ENCODE measurements at regions not wholly inside any gene's neighbourhood (a gene's known extent, or its start where the extent isn't known, plus 50 kb on each side); places are given as distances from the start of the nearest gene placed in this dataset.

GRCh38 chr22:49623176-49623575, 204.5 kb downstream of the BRD1 start:
- no peak for DNase-seq (ENCODE audit: low read depth in 3 of 3)

DNA sequence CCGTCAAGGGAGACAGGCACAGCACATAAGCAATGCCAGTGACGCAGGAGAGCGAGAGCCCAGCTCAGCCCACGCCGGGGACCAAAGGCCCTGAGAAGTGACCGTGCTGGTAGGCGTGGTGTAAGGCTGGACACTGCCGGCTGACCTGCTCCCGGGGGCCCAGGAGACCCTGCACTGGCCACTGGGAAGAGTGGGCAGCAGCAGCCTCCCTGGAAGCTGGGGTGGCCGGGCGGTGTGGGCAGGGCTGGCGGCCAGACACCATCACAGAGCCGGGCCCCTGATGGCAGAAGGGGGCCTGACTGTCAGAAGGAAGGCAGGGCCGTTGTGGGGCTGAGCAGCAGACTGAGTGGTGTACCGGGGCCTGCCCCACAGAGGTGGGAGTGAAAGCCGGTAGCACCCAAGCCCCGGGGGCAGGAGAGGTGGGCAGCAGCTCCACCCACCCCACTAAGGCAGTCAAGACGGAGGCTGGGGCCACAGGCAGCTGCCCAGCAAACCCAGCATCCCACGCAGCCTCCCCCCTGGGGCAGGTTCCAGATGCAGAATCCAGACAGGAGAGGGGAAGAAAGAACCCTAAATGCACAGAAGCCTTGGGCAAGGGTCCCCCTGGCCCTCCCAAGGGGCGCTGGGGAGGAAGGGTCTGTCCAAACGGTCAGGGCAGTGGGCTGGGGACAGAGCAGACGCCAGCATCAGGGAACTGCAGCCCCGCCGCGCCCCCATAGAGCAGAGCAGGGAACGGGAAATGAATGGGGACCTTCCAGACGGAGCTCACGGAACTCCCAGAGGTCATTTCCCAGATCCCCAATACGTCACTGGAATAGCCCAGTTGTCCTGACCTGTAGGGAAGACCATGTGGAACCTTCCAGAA, 205.2 kb downstream of the BRD1 start:
- no peak for DNase-seq (ENCODE audit: low read depth in 3 of 3)

DNA sequence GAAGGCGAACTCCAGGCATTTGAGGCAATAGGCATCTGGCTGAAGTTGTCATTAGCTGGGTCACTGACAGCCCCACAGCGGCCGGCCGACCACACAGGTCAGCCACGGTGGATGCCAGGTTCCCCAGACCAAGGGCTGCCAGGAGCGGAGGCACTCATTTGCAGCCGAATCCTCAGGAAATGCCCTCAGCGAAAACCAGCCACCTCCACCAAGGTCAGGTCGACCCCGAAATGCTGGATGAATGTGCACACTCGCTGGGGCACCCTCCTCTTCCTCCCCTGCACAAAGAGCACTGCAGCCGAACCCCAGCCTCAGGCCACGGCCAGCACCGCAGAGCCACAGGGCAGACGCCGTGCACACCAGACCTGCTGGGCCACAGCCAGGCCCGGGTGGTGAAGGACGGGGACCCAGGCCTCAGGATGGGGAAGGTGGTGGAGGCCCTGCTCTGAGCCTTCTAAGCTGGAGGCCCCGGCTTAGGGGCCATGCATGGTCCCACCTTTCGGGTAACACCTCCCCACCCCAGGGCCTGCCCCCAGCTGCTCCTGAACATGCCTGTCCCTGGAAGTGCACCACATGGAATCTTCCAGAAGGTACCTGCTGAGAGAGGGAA, 206.0 kb downstream of the BRD1 start:
- DNase-seq (ENCODE audit: low read depth in 3 of 3): no peak

- DNase-seq (ENCODE audit: low read depth in 3 of 3): no peak
These were observed 207.0 kb downstream of the BRD1 start for GRCh38 chr22:49620666-49621065.

DNA sequence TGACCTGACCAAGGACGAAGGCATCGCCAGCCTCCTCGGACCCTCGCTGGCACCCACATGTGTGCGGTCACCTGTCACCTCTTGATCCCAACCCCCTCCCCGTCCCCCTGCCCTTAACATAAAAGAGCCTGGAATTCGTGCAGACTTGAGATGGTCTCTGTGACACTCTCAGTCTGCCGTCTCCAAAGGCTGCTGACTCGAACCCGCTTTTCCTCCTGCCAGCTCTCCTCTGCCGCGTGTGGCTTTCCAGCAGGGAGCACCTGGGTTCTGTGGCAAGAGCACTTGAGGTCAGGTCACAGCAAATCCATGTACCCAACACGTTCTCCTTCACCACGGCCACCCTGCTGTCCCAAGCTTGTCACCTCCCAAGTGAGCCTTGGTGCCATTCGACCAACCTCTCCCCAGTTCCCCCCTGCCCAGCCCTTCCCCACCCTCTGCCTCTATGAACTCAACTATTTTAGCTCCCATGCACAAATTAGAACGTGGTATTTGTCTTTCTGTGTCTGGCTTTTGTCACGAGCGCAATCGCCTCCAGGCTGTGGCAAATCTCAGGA, 207.6 kb downstream of the BRD1 start:
- no peak for DNase-seq (ENCODE audit: low read depth in 3 of 3)

DNA sequence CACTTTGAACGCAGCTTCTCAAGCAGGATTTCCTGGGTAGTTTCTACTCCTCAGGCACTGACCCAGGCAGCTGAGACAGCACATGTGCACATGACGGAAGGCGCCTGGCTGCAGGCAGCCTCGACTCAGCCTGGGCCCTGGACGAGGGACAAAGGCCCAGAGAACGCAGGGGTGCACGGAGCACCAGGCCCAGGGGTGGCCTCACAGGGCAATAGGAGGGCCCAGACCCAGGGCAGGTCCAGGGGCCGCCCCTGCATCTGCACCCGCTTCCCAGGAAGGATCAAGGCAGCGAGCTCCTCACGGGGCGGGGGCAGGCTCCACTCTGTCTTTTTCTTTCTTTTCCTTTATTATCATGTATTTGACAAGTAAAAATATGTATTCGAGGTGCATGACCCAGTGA, 208.4 kb downstream of the BRD1 start:
- no peak for DNase-seq (ENCODE audit: low read depth in 3 of 3)

DNA sequence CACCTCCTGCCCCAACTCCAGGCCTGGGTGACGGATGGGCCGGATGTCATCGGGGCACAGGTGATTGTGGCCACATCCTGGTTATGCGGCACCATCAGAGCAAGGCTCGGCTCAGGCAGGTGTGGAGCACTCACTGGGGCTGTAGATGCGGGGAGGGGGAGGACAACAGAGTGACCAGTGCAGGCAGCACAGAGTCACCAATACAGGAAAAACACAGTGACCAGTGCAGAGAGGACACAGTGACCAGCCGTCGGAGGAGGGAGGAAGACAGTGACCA, 209.1 kb downstream of the BRD1 start:
- DNase-seq (ENCODE audit: low read depth in 3 of 3): no peak

DNA sequence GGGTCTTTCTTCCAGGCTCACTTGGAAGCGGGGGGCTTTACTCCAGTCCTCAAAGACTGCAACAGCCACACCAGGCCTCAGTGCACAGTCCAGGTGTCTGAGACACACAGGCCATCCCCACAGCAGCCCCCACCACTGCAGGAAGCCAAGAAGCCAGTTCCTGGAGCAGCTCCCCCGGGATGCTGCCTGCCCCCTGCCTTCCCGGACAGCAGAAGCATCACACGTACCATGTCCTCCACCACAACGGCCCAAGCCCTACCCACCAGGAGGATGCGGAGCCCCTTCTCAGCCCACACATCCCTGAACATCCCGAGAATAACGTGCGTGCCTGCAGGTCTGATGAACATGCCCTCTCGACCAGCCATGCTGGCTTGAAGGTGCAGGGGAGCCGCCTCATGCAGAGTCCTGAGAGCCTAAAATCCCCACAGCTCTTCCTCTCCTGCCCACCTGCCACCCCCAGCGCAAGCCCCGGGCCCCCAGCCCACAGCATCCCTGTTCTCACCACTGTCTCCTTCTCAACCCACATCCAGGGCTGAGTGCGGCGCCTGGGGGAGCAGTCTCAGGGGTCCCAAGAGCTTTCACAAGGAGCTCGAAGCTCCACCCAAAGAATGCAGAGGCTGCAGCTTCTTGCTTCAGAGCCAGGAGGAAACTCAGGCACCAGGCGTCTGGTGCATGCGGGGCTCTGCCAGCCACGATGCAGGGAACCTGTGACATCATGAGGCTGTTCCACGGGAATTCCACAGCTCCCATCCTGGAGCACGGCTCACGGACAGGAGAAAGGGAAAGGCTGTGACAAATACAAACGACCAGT, 209.6 kb downstream of the BRD1 start:
- DNase-seq (ENCODE audit: low read depth in 3 of 3): no peak

DNA sequence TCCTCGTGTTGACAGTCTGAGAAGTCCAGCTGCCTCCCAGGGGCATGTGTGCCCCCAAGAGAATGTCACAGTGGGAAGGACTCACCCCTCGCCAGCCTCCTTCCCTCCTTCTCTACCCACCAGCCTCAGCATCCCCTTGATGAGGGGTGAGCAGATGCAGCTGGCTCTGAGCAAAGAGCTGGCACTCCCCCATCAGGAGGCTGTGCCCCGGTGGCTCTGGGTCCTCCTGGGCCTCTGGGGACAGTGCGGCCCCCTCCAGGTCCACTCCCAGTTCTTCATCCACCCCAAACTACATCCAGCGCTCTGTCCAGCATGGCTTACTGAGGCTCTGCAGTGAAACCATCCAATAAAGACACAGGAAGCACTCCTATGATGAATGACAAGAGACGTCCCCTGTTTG, 210.4 kb downstream of the BRD1 start:
- no peak for DNase-seq (ENCODE audit: low read depth in 3 of 3)

DNA sequence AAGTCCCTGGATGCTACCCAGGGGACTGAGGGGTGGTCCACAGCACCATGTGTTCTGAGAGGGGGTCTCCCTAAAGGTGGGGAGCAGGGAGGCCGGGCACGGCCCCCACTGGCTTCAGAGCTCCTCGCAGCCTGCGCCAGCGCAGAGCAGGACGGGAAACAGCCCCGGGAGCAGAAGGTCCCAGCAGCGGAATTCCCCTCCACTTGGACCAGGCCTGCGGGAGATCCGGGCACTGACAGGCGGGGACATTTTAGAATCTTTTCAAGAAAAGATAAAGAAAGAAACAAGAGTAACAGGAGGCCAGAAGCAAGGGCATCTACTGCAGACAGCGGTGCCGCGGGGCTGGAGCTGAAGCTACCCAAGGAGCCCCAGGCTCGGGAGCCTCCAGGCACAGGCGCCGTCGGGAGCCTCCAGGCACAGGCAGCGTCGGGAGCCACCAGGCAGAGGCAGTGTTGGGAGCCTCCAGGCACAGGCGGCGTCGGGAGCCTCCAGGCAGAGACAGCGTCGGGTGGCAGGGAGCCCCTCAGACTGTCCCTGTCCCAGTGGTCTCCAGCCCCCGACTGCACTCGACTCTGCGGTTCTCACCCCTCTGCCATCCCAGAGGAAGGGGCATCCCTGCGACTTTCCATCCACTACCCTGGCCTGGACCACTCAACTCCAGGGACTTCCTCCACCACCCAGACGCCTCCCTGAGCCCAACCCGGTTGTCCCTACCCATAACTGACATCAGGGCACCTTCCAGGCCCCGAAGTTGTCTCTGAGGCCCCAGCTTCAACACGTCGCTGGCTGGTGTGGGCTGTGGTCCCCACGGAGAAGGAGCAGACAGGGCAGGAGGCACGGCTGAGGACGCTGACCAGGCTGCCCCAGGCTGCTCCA, 211.1 kb downstream of the BRD1 start:
- no peak for DNase-seq (ENCODE audit: low read depth in 3 of 3)

GRCh38 chr22:49614966-49615965, 212.4 kb downstream of the BRD1 start:
- DNase-seq (ENCODE audit: low read depth in 3 of 3): no peak

DNA sequence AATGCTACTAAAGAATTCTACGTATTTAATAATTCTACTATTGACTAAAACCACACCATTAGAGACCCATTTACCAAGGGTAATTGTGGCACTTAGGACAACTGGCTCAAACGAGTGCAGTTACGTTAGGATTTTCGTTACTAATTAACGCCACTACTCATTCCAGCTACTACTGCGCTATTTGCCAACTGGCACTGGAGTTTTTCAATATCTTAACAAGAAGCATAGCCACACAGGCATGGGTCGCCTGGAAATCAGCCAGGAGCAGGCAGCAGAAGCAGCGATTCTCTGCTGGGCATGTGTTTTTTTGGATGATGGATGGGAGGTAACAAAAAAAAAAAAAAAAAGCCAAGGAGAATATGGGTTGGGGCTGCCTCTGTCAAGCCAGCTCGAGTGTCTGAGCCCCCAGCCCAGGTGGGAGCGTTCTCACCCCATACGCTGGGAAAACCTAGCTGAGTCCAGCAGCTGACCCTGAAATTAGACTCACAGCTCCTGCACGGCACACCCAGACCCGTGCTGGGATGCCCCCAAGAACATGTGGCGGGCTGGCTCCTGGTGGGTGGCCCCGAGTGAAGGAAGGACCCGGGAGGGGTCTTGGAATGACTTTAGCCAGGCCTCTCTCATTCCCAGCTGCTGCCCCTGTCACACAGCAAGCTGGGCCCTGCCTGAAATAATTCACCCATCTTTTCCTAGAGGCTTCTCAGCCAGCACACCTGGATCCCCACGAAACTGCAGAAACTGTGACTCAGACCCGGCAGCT, 214.0 kb downstream of the BRD1 start:
- DNase-seq (ENCODE audit: low read depth in 3 of 3): no peak

DNA sequence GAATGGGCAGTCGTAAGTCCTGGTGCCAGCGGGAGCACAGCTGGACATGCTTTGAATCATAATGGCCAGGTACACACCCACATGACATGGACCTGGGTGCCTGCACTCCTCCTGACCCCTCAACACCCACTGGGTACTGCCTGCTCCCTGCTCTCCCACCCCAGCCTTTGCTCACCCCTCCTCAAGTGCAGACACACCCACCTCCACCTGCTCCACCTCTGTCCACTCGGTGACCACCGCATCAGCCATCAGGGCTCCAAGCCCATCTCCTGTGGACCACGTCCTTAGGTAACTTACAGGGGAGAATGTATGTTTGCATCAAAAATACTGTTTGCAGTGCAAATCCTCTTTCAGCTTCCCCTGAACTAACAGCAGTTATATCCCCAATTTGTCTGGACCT, 214.6 kb downstream of the BRD1 start:
- no peak for DNase-seq (ENCODE audit: low read depth in 3 of 3)

- no peak for DNase-seq (ENCODE audit: low read depth in 3 of 3)
These were observed 218.3 kb downstream of the BRD1 start for GRCh38 chr22:49609207-49609876.

DNA sequence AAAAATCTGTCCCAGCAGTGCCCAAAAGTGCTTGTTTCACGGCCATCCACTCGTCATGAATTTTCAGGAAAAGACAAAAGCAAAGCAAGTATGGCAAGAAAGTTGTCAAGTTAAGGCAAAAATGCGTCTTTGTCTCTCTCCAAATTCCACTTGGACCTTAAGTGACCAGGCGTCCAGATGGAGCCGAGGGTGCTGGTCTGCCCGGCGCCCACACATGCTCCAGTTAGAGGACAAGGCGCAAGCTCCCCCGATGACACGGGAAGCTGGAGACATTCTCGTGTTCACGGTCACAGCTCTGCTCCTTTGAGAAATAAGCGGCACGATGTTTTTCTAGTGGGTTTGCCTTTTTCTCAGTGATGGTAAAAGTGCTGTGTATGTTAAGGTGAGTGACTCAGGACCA, 219.0 kb downstream of the BRD1 start:
- DNase-seq (ENCODE audit: low read depth in 3 of 3): no peak

DNA sequence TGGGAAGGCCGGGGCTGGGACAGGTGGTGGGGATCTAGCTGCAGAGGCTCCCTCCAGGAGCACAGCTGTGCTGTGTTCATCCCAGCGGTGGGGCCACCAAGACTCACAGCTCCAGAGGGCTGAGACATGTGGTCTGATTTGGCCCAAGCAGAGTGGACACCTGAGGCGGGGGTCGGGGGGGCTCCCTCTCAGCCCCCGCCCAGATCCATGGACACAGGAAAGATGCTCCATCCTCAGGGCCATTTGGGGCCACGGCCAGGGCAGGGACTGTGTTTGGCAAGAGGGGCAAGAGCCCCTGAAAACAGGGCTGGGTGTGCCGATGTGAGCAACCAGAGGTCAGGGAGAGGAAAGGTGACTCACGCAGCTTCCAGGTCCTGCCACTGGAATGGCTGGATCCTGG, 219.4 kb downstream of the BRD1 start:
- DNase-seq (ENCODE audit: low read depth in 3 of 3): no peak

DNA sequence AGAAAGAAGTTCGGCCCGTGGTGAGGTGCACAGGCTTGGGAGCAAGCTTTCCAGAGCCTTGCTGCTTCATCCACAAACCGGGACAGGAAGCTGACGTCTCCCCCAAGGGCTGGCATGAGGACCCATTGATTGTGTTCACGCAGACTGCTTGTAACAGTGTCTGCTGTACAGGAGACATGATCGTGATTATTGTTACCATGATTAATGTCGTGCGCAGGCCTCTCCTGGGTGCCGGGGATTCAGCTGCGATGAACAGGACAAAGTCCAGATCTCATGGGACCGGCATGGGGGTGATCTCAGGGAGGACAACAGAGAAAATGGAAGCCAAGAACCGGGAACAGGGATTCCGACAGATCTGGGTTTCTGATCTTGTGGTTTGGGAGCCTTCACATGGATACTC, 219.9 kb downstream of the BRD1 start:
- DNase-seq (ENCODE audit: low read depth in 3 of 3): no peak

DNA sequence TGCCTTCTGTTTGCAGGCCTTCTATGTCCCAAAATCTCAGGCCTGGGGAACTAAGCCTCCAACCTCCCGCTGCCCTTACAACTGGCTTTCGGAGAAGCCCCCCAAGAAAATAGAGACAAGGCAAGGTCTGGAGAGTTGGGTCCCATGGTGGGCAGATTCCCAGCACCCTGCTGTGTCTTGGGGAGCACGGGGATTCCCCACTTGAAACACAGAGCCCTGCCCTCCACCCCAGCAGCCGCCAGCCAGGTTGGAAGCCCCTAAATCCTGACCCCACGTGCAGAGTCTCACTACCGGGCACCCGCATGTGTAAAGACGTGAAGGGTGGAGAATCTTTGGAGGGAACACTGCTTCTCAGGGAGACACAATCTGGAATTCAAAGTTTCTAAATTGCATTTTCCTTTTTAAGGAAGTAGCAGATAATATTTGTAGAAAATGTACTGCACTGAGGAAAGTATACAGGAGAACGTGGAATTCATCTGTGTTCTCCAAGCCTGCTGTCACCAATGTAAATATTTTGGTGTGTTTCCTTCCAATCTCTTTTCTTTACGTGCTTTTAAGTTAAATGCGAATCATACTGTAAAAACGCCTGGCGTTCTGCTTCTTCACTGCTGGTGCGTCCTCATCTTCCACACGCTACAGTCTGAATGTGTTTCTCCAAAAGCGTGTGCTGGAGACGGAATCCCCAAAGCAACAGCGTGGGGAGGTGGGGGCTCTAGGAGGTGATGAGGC, 220.9 kb downstream of the BRD1 start:
- DNase-seq (ENCODE audit: low read depth in 3 of 3): no peak

All from stimulated activated CD4-positive, alpha-beta T cell treated with anti-CD3 and anti-CD28 coated beads, TNF-alpha, amount 100 ng/mL, for 48 hours (primary cell).